HEK293 (cell line): ENCODE measurements at regions not wholly inside any gene's neighbourhood (a gene's known extent, or its start where the extent isn't known, plus 50 kb on each side); places are given as distances from the start of the nearest gene placed in this dataset.

Experiments
- KLF7 ChIP-seq: fragments of 450-650 bp; formaldehyde crosslinking; IDR thresholded peaks from 2 replicates; pipeline ENCODE4 v1.5.1; 2016; ENCODE audit warnings: missing biosample characterization, missing genetic modification characterization, borderline replicate concordance
- SP2 ChIP-seq: fragments of 450-650 bp; formaldehyde crosslinking; IDR thresholded peaks from 2 replicates; pipeline ENCODE4 v1.5.1; 2016; ENCODE audit warnings: missing biosample characterization, missing genetic modification characterization
- ZFP41 ChIP-seq: fragments of 450-650 bp; formaldehyde crosslinking; IDR thresholded peaks from 2 replicates; pipeline ENCODE4 v1.5.1; 2016; ENCODE audit warnings: missing biosample characterization, missing genetic modification characterization, borderline replicate concordance
- ZIC2 ChIP-seq: fragments of 450-650 bp; formaldehyde crosslinking; IDR thresholded peaks from 2 replicates; pipeline ENCODE4 v1.5.1; 2016; ENCODE audit warnings: missing biosample characterization, missing genetic modification characterization
- TF ChIP-seq, protein P1 (sequence below): fragments of 450-650 bp; formaldehyde crosslinking; IDR thresholded peaks from 2 replicates; pipeline ENCODE4 v1.5.1; 2016; ENCODE audit warnings: missing biosample characterization, missing genetic modification characterization
- TF ChIP-seq, protein P2 (sequence below): fragments of 450-650 bp; formaldehyde crosslinking; IDR thresholded peaks from 2 replicates; pipeline ENCODE4 v1.5.1; 2016; ENCODE audit warnings: missing biosample characterization, missing genetic modification characterization, borderline replicate concordance
- TF ChIP-seq, protein P3 (sequence below): fragments of 450-650 bp; formaldehyde crosslinking; conservative IDR thresholded peaks from 2 replicates; pipeline ENCODE4 v1.5.1; 2016; ENCODE audit warnings: low read depth, missing biosample characterization, missing genetic modification characterization
- TF ChIP-seq, protein P4 (sequence below): fragments of 450-650 bp; formaldehyde crosslinking; IDR thresholded peaks from 2 replicates; pipeline ENCODE4 v1.5.1; 2016; ENCODE audit warnings: missing biosample characterization, missing genetic modification characterization
- TF ChIP-seq, protein P5 (sequence below): fragments of 450-650 bp; formaldehyde crosslinking; IDR thresholded peaks from 2 replicates; pipeline ENCODE4 v1.5.1; 2016; ENCODE audit warnings: missing biosample characterization, missing genetic modification characterization
- TF ChIP-seq, protein P6 (sequence below): fragments of 450-650 bp; formaldehyde crosslinking; IDR thresholded peaks from 2 replicates; pipeline ENCODE4 v1.5.1; 2016; ENCODE audit warnings: missing biosample characterization, missing genetic modification characterization
- TF ChIP-seq, protein P7 (sequence below): fragments of 450-650 bp; formaldehyde crosslinking; IDR thresholded peaks from 2 replicates; pipeline ENCODE4 v1.5.1; 2016; ENCODE audit warnings: missing biosample characterization, missing genetic modification characterization

DNA sequence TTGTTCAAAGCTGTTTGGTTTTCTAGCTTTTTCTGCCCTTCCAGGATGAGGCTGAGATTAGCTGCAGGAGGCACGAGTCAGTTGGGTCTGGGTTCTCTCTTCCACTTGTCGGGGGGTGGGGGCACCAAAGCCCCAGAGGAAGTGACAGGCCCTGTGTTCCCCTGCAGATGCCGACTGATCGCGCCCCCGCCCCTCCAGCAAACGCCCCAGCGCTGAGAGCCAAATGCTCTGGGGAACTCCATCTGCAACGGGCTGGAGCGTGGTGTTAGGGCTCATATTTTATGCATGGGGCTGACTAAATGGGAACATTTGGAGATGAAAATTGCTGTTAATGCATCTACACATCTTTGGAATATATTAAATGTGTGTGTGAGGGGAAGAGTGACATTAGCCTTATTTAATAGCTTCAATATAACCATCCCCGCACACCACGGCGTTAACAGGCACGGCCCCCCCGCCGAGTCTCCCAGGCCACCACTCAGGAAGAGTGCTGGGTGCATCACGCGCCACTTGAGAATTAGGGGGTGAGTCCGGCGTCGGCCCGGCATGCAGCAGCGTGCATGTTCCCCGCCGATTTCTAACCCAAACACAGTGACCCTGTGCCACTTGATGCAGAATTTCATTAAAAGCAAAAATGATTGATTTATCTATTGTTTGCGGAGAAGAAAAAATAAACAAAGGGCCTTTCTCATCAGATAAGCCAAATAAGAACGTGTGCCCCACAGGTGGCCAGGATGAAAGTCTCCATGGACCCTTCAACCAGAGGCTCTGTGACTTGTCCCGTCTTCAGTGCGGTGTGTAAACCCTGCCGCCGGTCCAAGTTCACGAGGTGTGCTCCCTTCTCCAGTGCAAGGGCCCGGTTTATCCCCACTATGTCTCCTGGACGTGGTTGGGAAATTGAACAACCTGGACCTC is 165.0 kb upstream of the RTL1 start:
- TF ChIP-seq, protein P1, sequence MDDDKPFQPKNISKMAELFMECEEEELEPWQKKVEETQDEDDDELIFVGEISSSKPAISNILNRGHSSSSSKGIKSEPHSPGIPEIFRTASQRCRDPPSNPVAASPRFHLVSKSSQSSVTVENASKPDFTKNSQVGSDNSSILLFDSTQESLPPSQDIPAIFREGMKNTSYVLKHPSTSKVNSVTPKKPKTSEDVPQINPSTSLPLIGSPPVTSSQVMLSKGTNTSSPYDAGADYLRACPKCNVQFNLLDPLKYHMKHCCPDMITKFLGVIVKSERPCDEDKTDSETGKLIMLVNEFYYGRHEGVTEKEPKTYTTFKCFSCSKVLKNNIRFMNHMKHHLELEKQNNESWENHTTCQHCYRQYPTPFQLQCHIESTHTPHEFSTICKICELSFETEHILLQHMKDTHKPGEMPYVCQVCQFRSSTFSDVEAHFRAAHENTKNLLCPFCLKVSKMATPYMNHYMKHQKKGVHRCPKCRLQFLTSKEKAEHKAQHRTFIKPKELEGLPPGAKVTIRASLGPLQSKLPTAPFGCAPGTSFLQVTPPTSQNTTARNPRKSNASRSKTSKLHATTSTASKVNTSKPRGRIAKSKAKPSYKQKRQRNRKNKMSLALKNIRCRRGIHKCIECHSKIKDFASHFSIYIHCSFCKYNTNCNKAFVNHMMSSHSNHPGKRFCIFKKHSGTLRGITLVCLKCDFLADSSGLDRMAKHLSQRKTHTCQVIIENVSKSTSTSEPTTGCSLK (tag by site-specific recombination), result no peak
- TF ChIP-seq ZIC2 (tag by site-specific recombination) (no peak), SP2 (tag by site-specific recombination) (no peak), KLF7 (tag by site-specific recombination) (no peak), ZFP41 (tag by site-specific recombination) (no peak)
- TF ChIP-seq, protein P2, sequence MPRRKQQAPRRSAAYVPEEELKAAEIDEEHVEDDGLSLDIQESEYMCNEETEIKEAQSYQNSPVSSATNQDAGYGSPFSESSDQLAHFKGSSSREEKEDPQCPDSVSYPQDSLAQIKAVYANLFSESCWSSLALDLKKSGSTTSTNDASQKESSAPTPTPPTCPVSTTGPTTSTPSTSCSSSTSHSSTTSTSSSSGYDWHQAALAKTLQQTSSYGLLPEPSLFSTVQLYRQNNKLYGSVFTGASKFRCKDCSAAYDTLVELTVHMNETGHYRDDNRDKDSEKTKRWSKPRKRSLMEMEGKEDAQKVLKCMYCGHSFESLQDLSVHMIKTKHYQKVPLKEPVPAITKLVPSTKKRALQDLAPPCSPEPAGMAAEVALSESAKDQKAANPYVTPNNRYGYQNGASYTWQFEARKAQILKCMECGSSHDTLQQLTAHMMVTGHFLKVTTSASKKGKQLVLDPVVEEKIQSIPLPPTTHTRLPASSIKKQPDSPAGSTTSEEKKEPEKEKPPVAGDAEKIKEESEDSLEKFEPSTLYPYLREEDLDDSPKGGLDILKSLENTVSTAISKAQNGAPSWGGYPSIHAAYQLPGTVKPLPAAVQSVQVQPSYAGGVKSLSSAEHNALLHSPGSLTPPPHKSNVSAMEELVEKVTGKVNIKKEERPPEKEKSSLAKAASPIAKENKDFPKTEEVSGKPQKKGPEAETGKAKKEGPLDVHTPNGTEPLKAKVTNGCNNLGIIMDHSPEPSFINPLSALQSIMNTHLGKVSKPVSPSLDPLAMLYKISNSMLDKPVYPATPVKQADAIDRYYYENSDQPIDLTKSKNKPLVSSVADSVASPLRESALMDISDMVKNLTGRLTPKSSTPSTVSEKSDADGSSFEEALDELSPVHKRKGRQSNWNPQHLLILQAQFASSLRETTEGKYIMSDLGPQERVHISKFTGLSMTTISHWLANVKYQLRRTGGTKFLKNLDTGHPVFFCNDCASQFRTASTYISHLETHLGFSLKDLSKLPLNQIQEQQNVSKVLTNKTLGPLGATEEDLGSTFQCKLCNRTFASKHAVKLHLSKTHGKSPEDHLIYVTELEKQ (tag by site-specific recombination), result no peak
- TF ChIP-seq, protein P3, sequence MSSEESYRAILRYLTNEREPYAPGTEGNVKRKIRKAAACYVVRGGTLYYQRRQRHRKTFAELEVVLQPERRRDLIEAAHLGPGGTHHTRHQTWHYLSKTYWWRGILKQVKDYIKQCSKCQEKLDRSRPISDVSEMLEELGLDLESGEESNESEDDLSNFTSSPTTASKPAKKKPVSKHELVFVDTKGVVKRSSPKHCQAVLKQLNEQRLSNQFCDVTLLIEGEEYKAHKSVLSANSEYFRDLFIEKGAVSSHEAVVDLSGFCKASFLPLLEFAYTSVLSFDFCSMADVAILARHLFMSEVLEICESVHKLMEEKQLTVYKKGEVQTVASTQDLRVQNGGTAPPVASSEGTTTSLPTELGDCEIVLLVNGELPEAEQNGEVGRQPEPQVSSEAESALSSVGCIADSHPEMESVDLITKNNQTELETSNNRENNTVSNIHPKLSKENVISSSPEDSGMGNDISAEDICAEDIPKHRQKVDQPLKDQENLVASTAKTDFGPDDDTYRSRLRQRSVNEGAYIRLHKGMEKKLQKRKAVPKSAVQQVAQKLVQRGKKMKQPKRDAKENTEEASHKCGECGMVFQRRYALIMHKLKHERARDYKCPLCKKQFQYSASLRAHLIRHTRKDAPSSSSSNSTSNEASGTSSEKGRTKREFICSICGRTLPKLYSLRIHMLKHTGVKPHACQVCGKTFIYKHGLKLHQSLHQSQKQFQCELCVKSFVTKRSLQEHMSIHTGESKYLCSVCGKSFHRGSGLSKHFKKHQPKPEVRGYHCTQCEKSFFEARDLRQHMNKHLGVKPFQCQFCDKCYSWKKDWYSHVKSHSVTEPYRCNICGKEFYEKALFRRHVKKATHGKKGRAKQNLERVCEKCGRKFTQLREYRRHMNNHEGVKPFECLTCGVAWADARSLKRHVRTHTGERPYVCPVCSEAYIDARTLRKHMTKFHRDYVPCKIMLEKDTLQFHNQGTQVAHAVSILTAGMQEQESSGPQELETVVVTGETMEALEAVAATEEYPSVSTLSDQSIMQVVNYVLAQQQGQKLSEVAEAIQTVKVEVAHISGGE (tag by site-specific recombination), result no peak
- TF ChIP-seq, protein P4, sequence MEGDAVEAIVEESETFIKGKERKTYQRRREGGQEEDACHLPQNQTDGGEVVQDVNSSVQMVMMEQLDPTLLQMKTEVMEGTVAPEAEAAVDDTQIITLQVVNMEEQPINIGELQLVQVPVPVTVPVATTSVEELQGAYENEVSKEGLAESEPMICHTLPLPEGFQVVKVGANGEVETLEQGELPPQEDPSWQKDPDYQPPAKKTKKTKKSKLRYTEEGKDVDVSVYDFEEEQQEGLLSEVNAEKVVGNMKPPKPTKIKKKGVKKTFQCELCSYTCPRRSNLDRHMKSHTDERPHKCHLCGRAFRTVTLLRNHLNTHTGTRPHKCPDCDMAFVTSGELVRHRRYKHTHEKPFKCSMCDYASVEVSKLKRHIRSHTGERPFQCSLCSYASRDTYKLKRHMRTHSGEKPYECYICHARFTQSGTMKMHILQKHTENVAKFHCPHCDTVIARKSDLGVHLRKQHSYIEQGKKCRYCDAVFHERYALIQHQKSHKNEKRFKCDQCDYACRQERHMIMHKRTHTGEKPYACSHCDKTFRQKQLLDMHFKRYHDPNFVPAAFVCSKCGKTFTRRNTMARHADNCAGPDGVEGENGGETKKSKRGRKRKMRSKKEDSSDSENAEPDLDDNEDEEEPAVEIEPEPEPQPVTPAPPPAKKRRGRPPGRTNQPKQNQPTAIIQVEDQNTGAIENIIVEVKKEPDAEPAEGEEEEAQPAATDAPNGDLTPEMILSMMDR, result no peak
- TF ChIP-seq, protein P5, sequence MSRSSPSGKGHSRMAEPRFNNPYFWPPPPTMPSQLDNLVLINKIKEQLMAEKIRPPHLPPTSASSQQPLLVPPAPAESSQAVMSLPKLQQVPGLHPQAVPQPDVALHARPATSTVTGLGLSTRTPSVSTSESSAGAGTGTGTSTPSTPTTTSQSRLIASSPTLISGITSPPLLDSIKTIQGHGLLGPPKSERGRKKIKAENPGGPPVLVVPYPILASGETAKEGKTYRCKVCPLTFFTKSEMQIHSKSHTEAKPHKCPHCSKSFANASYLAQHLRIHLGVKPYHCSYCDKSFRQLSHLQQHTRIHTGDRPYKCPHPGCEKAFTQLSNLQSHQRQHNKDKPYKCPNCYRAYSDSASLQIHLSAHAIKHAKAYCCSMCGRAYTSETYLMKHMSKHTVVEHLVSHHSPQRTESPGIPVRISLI (tag by site-specific recombination), result no peak
- TF ChIP-seq, protein P6, sequence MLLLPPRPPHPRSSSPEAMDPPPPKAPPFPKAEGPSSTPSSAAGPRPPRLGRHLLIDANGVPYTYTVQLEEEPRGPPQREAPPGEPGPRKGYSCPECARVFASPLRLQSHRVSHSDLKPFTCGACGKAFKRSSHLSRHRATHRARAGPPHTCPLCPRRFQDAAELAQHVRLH (tag by site-specific recombination), result no peak
- TF ChIP-seq, protein P7, sequence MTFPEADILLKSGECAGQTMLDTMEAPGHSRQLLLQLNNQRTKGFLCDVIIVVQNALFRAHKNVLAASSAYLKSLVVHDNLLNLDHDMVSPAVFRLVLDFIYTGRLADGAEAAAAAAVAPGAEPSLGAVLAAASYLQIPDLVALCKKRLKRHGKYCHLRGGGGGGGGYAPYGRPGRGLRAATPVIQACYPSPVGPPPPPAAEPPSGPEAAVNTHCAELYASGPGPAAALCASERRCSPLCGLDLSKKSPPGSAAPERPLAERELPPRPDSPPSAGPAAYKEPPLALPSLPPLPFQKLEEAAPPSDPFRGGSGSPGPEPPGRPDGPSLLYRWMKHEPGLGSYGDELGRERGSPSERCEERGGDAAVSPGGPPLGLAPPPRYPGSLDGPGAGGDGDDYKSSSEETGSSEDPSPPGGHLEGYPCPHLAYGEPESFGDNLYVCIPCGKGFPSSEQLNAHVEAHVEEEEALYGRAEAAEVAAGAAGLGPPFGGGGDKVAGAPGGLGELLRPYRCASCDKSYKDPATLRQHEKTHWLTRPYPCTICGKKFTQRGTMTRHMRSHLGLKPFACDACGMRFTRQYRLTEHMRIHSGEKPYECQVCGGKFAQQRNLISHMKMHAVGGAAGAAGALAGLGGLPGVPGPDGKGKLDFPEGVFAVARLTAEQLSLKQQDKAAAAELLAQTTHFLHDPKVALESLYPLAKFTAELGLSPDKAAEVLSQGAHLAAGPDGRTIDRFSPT (tag by site-specific recombination), result no peak
